ENCODE measurements at regions not wholly inside any gene's neighbourhood (a gene's known extent, or its start where the extent isn't known, plus 50 kb on each side); places are given as distances from the start of the nearest gene placed in this dataset.

DNA sequence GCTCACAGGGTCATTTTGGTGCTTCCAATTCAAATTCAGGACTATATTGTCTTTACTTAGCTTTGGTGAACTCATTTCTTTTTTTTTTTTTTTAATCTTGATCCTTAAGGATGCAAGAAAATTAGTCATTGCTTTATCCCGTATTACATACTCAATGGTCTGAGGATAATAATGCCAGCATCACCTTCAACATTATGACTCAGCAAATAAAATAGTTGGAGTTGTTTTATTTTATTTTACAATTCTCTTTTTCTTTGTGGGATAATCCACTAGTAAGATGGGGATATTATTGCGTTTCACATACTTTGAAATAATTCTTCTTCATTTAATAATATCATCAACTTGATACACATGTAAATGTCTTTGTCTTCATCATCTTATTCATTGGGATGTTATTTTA is 954.9 kb upstream of the GYPC start:
- TF ChIP-seq EZH2 (IDR thresholded peaks at IDR 0.05; ENCODE audit: borderline replicate concordance) = no peak
- no peak for TF ChIP-seq EZH2phosphoT487 (IDR thresholded peaks at IDR 0.05; ENCODE audit: low read depth, severe bottlenecking, unreplicated experiment)
- TF ChIP-seq, protein P1, sequence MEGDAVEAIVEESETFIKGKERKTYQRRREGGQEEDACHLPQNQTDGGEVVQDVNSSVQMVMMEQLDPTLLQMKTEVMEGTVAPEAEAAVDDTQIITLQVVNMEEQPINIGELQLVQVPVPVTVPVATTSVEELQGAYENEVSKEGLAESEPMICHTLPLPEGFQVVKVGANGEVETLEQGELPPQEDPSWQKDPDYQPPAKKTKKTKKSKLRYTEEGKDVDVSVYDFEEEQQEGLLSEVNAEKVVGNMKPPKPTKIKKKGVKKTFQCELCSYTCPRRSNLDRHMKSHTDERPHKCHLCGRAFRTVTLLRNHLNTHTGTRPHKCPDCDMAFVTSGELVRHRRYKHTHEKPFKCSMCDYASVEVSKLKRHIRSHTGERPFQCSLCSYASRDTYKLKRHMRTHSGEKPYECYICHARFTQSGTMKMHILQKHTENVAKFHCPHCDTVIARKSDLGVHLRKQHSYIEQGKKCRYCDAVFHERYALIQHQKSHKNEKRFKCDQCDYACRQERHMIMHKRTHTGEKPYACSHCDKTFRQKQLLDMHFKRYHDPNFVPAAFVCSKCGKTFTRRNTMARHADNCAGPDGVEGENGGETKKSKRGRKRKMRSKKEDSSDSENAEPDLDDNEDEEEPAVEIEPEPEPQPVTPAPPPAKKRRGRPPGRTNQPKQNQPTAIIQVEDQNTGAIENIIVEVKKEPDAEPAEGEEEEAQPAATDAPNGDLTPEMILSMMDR (IDR thresholded peaks at IDR 0.05; ENCODE audit: poor library complexity) = no peak
- DNase-seq (ENCODE audit: low spot score) = no peak
- Histone ChIP-seq H3K9me2 (replicated peaks; ENCODE audit: insufficient read depth) (no peaks in the 10 kb centered on the region), H3K4me2 (no peak overlapping the region), H3K9me3 (ENCODE audit: low read depth) (no peaks in the 10 kb centered on the region), H3K27ac (no peak overlapping the region), H3K79me2 (no peaks in the 10 kb centered on the region), H3K4me3 (no peak overlapping the region), H2AFZ (no peak overlapping the region), H3K36me3 (replicated peaks; ENCODE audit: insufficient read depth, low read depth) (no peaks in the 10 kb centered on the region), H3K4me1 (ENCODE audit: insufficient read depth) (no peaks in the 10 kb centered on the region), H3K27me3 (no peaks in the 10 kb centered on the region), H4K20me1 (ENCODE audit: insufficient read depth, poor library complexity, severe bottlenecking) (no peaks in the 10 kb centered on the region)
- 92% methylated on average over 2 of the region's 2 CpGs for WGBS (ENCODE audit: low lambda C conversion rate, missing lambda C conversion rate)

DNA sequence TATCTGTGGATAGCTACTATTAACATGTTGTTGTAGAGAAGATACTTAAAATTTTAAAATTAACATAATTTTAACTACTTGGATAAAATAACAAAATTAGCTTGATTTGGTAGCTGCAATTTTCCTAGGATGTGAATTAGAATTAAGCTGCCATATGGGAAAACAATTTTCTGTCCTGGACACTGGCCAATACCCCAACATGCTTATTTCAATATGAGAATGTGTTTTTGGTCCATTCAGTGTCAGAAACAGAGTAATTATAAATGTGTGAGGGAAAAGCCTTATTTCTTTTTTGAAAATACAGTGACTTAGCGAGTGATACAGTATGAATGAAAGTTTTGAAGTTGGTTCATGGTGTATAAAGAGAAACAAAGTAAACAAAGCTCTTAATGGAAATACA is 948.3 kb upstream of the GYPC start:
- H2AFZ ChIP-seq = no peak overlapping the region
- peak; percentile 0 for DNase-seq (ENCODE audit: low spot score)
- TF ChIP-seq, protein P1 (IDR thresholded peaks at IDR 0.05; ENCODE audit: poor library complexity) = no peak
- TF ChIP-seq EZH2 (IDR thresholded peaks at IDR 0.05; ENCODE audit: borderline replicate concordance) (no peak), EZH2phosphoT487 (IDR thresholded peaks at IDR 0.05; ENCODE audit: low read depth, severe bottlenecking, unreplicated experiment) (no peak)
- no peak overlapping the region for H3K4me3 ChIP-seq
- no peaks in the 10 kb centered on the region for H3K27me3 ChIP-seq
- H3K9me2 ChIP-seq (replicated peaks; ENCODE audit: insufficient read depth) = no peaks in the 10 kb centered on the region
- no peaks in the 10 kb centered on the region for H3K36me3 ChIP-seq (replicated peaks; ENCODE audit: insufficient read depth, low read depth)
- 100% methylated on average over 1 of the region's 1 CpG for WGBS (ENCODE audit: low lambda C conversion rate, missing lambda C conversion rate)
- no peaks in the 10 kb centered on the region for H3K9me3 ChIP-seq (ENCODE audit: low read depth)
- H3K4me1 ChIP-seq (ENCODE audit: insufficient read depth) = no peaks in the 10 kb centered on the region
- H3K4me2 ChIP-seq = no peak overlapping the region
- H3K79me2 ChIP-seq = no peaks in the 10 kb centered on the region
- H4K20me1 ChIP-seq (ENCODE audit: insufficient read depth, poor library complexity, severe bottlenecking) = no peaks in the 10 kb centered on the region
- no peak overlapping the region for H3K27ac ChIP-seq

DNA sequence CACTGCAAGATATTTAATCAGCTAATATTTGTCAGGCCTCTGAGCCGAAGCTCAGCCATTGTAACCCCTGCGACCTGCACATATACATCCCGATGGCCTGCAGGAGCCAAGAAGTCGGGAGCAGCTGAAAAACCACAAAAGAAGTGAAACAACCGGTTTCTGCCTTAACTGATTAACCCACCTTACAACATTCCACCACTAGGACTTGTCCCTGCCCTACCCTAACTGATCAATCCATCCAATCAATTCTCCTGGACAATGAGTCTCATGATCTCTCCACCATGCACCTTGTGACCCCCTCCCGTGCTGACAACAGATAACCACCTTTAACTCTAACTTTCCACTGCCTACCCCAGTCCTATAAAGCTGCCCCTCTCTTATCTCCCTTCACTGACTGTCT is 945.4 kb upstream of the GYPC start:
- 44% methylated on average over 6 of the region's 6 CpGs for WGBS (ENCODE audit: low lambda C conversion rate, missing lambda C conversion rate)

More for the DNA sequence above, 945.4 kb upstream of the GYPC start:
- peak overlapping the region; percentile 52 for H3K4me2 ChIP-seq
- H3K9me3 ChIP-seq (ENCODE audit: low read depth) = no peaks in the 10 kb centered on the region
- no peaks in the 10 kb centered on the region for H3K9me2 ChIP-seq (replicated peaks; ENCODE audit: insufficient read depth)
- DNase-seq (ENCODE audit: low spot score) = peak; percentile 5
- no peaks in the 10 kb centered on the region for H3K79me2 ChIP-seq
- H3K27me3 ChIP-seq = no peaks in the 10 kb centered on the region
- TF ChIP-seq, protein P1 (IDR thresholded peaks at IDR 0.05; ENCODE audit: poor library complexity) = no peak
- TF ChIP-seq EZH2phosphoT487 (IDR thresholded peaks at IDR 0.05; ENCODE audit: low read depth, severe bottlenecking, unreplicated experiment) (no peak), EZH2 (IDR thresholded peaks at IDR 0.05; ENCODE audit: borderline replicate concordance) (no peak)
- no peak overlapping the region for H3K4me3 ChIP-seq
- H3K36me3 ChIP-seq (replicated peaks; ENCODE audit: insufficient read depth, low read depth) = no peaks in the 10 kb centered on the region
- peak overlapping the region; percentile 13 for H2AFZ ChIP-seq
- H4K20me1 ChIP-seq (ENCODE audit: insufficient read depth, poor library complexity, severe bottlenecking) = no peaks in the 10 kb centered on the region
- no peaks in the 10 kb centered on the region for H3K4me1 ChIP-seq (ENCODE audit: insufficient read depth)
- peak overlapping the region; percentile 39 for H3K27ac ChIP-seq
